ENCODE measurements at regions not wholly inside any gene's neighbourhood (a gene's known extent, or its start where the extent isn't known, plus 50 kb on each side); places are given as distances from the start of the nearest gene placed in this dataset.
"Not testable (repeated sequence)": the region's sequence is repeated elsewhere in the genome, so short reads cannot be mapped to it uniquely, and the experiment has no call there.

DNA sequence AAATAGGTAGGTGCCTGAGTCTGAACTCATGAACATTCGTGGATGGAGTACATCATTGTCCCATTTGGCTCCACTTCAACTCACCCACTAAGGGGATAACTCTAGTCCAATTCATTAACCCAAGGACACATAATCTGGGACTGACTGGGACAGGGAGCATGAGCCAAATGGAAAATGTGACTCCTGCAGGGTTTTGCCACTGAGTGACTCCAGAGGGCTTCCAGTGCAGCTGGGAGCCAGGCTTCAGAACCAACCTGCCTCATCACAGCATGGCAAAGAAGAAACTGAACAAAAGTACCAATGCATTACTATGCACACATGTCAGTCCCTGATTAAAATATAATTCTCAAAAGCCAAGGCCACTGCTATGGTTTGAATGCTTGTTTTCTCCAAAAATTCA, 159.7 kb upstream of the SNX2 start:
- TF ChIP-seq, protein P1, sequence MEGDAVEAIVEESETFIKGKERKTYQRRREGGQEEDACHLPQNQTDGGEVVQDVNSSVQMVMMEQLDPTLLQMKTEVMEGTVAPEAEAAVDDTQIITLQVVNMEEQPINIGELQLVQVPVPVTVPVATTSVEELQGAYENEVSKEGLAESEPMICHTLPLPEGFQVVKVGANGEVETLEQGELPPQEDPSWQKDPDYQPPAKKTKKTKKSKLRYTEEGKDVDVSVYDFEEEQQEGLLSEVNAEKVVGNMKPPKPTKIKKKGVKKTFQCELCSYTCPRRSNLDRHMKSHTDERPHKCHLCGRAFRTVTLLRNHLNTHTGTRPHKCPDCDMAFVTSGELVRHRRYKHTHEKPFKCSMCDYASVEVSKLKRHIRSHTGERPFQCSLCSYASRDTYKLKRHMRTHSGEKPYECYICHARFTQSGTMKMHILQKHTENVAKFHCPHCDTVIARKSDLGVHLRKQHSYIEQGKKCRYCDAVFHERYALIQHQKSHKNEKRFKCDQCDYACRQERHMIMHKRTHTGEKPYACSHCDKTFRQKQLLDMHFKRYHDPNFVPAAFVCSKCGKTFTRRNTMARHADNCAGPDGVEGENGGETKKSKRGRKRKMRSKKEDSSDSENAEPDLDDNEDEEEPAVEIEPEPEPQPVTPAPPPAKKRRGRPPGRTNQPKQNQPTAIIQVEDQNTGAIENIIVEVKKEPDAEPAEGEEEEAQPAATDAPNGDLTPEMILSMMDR (IDR thresholded peaks at IDR 0.05; ENCODE audit: partially characterized antibody, unreplicated experiment), result no peak
- H3K27ac Mint-ChIP-seq (ENCODE audit: unreplicated experiment), result no peak overlapping the region
- no peaks in the 10 kb centered on the region for H3K9me3 Mint-ChIP-seq (ENCODE audit: unreplicated experiment)
- no peaks in the 10 kb centered on the region for H3K36me3 Mint-ChIP-seq (ENCODE audit: unreplicated experiment)
- no peaks in the 10 kb centered on the region for H3K27me3 Mint-ChIP-seq (ENCODE audit: unreplicated experiment)
- DNase-seq, result no peak
- no peak overlapping the region for H3K4me3 Mint-ChIP-seq (ENCODE audit: unreplicated experiment)
- H3K4me1 Mint-ChIP-seq (ENCODE audit: low read depth, unreplicated experiment), result no peaks in the 10 kb centered on the region

DNA sequence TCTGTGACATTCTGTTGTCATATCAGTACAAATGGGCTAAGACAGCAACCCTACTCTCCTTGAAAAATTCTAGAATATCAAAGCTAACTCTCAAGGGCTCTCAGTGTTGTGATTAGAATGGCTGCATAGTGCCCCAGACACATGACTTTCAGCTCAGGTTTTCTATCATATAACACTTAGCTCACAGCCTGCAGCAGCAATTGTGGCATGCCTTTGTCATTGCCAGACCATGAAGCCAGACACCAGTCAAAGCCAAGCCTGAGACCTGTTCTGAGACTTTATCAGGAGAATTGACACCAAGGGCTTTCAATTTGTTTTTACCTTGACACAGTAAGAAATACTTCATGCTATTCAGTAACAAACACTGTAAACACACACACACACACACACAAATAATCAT, 159.0 kb upstream of the SNX2 start:
- H3K4me3 Mint-ChIP-seq (ENCODE audit: unreplicated experiment), result no peak overlapping the region
- H3K36me3 Mint-ChIP-seq (ENCODE audit: unreplicated experiment), result no peaks in the 10 kb centered on the region
- DNase-seq, result no peak
- no peaks in the 10 kb centered on the region for H3K27me3 Mint-ChIP-seq (ENCODE audit: unreplicated experiment)
- TF ChIP-seq, protein P1 (IDR thresholded peaks at IDR 0.05; ENCODE audit: partially characterized antibody, unreplicated experiment), result no peak
- H3K9me3 Mint-ChIP-seq (ENCODE audit: unreplicated experiment), result no peaks in the 10 kb centered on the region
- no peak overlapping the region for H3K27ac Mint-ChIP-seq (ENCODE audit: unreplicated experiment)
- H3K4me1 Mint-ChIP-seq (ENCODE audit: low read depth, unreplicated experiment), result no peaks in the 10 kb centered on the region

GRCh38 chr5:122618046-122618445, 156.8 kb upstream of the SNX2 start:
- not testable (repeated sequence) for H3K36me3 Mint-ChIP-seq (ENCODE audit: unreplicated experiment); H3K9me3 Mint-ChIP-seq (ENCODE audit: unreplicated experiment); DNase-seq; H3K4me1 Mint-ChIP-seq (ENCODE audit: low read depth, unreplicated experiment); H3K27ac Mint-ChIP-seq (ENCODE audit: unreplicated experiment); H3K4me3 Mint-ChIP-seq (ENCODE audit: unreplicated experiment); H3K27me3 Mint-ChIP-seq (ENCODE audit: unreplicated experiment)

DNA sequence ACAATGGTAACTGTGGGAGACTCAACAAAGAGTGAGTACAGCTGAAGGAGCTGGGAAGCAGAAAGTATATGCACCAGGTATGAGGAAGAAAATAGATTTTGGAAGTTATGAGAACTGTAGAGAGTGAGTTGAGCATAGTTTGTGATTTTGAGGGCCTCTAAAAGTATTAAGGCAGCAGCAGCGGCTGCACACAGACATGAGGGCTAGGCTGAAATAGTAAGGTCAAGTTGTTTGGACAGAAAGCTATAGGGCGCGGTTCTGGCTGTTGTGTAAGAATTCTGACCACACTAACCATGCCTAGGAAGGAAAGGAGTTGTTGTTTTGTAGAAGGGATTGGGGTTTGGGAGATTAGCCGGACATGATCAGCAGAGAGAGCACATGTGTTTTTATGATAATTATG, 154.1 kb upstream of the SNX2 start:
- not testable (repeated sequence) for H3K4me1 Mint-ChIP-seq (ENCODE audit: low read depth, unreplicated experiment); DNase-seq; H3K27me3 Mint-ChIP-seq (ENCODE audit: unreplicated experiment); H3K36me3 Mint-ChIP-seq (ENCODE audit: unreplicated experiment); H3K27ac Mint-ChIP-seq (ENCODE audit: unreplicated experiment); H3K4me3 Mint-ChIP-seq (ENCODE audit: unreplicated experiment); H3K9me3 Mint-ChIP-seq (ENCODE audit: unreplicated experiment)

DNA sequence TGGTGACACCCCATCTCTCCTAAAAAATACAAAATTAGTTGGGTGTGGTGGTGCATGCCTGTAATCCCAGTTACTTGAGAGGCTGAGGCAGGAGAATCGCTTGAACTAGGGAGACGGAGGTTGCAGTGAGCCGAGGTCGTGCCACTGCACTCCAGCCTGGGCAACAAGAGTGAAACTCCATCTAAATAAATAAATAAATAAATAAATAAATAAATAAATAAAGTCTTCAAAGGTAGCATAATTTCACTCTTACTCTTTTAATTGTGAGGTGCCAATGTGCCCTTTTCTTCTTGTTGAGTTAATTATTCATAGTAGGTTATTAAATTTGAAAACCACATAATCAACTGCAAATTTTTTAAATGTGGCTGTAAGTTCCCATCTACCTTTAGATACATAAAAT, 146.2 kb upstream of the SNX2 start:
- not testable (repeated sequence) for DNase-seq; H3K27ac Mint-ChIP-seq (ENCODE audit: unreplicated experiment); H3K4me3 Mint-ChIP-seq (ENCODE audit: unreplicated experiment)

DNA sequence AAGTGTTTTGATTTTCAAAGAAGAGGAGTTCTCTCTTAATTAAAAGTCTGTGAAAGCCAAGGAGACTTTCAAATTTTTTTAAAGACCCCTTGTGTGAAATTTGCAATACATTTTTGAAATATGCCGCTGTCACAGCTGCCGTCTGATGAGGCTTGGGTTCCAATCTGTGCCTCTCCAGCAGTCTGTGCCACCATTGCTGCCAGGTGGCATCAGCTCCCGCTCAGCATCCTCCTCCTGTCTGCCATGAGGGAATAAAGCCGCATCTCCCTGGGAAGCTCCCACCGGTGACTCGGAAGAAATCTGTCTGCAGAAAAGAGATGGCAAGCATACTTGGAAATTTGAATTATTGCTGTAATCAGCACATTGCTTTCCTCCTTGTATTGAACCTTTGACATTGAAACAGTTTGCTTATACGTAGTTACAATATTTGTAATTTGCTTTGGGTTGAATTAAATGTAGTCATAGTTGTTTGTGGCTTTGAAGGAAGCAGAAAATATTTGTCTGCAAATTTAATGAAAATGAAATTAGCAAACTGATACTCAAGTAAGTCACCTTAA, 145.7 kb upstream of the SNX2 start:
- Mint-ChIP-seq H3K4me1 (ENCODE audit: low read depth, unreplicated experiment) (no peaks in the 10 kb centered on the region), H3K9me3 (ENCODE audit: unreplicated experiment) (no peaks in the 10 kb centered on the region), H3K27me3 (ENCODE audit: unreplicated experiment) (no peaks in the 10 kb centered on the region), H3K27ac (ENCODE audit: unreplicated experiment) (no peak overlapping the region), H3K4me3 (ENCODE audit: unreplicated experiment) (no peak overlapping the region), H3K36me3 (ENCODE audit: unreplicated experiment) (no peaks in the 10 kb centered on the region)
- DNase-seq, result no peak
- TF ChIP-seq, protein P1 (IDR thresholded peaks at IDR 0.05; ENCODE audit: partially characterized antibody, unreplicated experiment), result no peak

More for the DNA sequence above, 146.2 kb upstream of the SNX2 start:
- not testable (repeated sequence) for H3K27me3 Mint-ChIP-seq (ENCODE audit: unreplicated experiment); H3K4me1 Mint-ChIP-seq (ENCODE audit: low read depth, unreplicated experiment); H3K9me3 Mint-ChIP-seq (ENCODE audit: unreplicated experiment); H3K36me3 Mint-ChIP-seq (ENCODE audit: unreplicated experiment)
